IMR-90 (cell line): ENCODE measurements at regions not wholly inside any gene's neighbourhood (a gene's known extent, or its start where the extent isn't known, plus 50 kb on each side); places are given as distances from the start of the nearest gene placed in this dataset.

ENCODE experiments used
- ATAC-seq: fragments of 200-7000 bp; cut with Tn5 transposase; 2 replicates; pipeline ENCODE4 v1.9.1; 2020; ENCODE audit warnings: low read depth, mild to moderate bottlenecking, moderate library complexity
- BruUV-seq: library from RNA; stranded (reverse); fragments of 400-500 nt; replicated peaks from 2 replicates; lab custom pipeline; 2021; lab: Mats Ljungman, UMichigan
- CTCF ChIA-PET: fragments of 300-600 bp; formaldehyde crosslinking; extraction: SDS; loops from one replicate; lab custom pipeline; 2021; ENCODE audit warnings: antibody characterized with exemption; lab: Yijun Ruan, JAX
- POLR2A ChIA-PET: fragments of 300-600 bp; sonication (Branson Sonifier 250); formaldehyde crosslinking; loops from one replicate; lab custom pipeline; 2022; ENCODE audit warnings: antibody characterized with exemption; ENCODE audit not compliant: unreplicated experiment; lab: Charles Lee
- DNase-seq: peaks from one replicate; pipeline ENCODE4 v3.0.0; 2013
- H2AFZ ChIP-seq: replicated peaks from 2 replicates; pipeline ENCODE3; 2013; ENCODE audit warnings: low read length, mild to moderate bottlenecking; ENCODE audit not compliant: poor library complexity
- H2AK5ac ChIP-seq: 2 replicates; pipeline ENCODE4 v1.6.1; 2013; ENCODE audit warnings: low read depth, low read length, inconsistent platforms
- H2AK9ac ChIP-seq: replicated peaks from 2 replicates; pipeline ENCODE3; 2013; ENCODE audit warnings: mild to moderate bottlenecking, low read depth, low read length, moderate library complexity; ENCODE audit not compliant: poor library complexity
- H2BK120ac ChIP-seq: 2 replicates; pipeline ENCODE4 v1.6.1; 2013; ENCODE audit warnings: low read depth, low read length, inconsistent platforms
- H2BK15ac ChIP-seq: 3 replicates; pipeline ENCODE4 v1.6.1; 2013; ENCODE audit warnings: low read depth, low read length, inconsistent platforms
- H2BK20ac ChIP-seq: 2 replicates; pipeline ENCODE4 v1.6.1; 2013; ENCODE audit warnings: low read depth, mild to moderate bottlenecking, inconsistent platforms, low read length, moderate library complexity
- H2BK5ac ChIP-seq: 2 replicates; pipeline ENCODE4 v1.6.1; 2013; ENCODE audit warnings: mild to moderate bottlenecking, low read depth, low read length, inconsistent platforms; ENCODE audit not compliant: poor library complexity, severe bottlenecking
- H3K14ac ChIP-seq: replicated peaks from 2 replicates; pipeline ENCODE4 v1.6.1; 2013; ENCODE audit warnings: low read depth, low read length, inconsistent platforms
- H3K18ac ChIP-seq: 2 replicates; pipeline ENCODE4 v1.6.1; 2013; ENCODE audit warnings: low read depth, low read length, control low read depth
- H3K23ac ChIP-seq: 2 replicates; pipeline ENCODE4 v1.6.1; 2013; ENCODE audit warnings: low read depth, low read length, inconsistent platforms
- H3K27ac ChIP-seq: 2 replicates; pipeline ENCODE4 v1.5.1; 2013; ENCODE audit warnings: mild to moderate bottlenecking, control low read depth, low read length; ENCODE audit not compliant: insufficient read depth
- H3K27me3 ChIP-seq: 2 replicates; pipeline ENCODE4 v1.6.1; 2013; ENCODE audit warnings: low read length; ENCODE audit not compliant: control insufficient read depth, insufficient read depth
- H3K36me3 ChIP-seq: 2 replicates; pipeline ENCODE4 v1.6.1; 2013; ENCODE audit warnings: low read length, mixed read lengths; ENCODE audit not compliant: control insufficient read depth, insufficient read depth
- H3K4ac ChIP-seq: 2 replicates; pipeline ENCODE4 v1.6.1; 2013; ENCODE audit warnings: low read depth, low read length, inconsistent platforms
- H3K4me1 ChIP-seq: 2 replicates; pipeline ENCODE4 v1.6.1; 2013; ENCODE audit warnings: low read length, mixed read lengths; ENCODE audit not compliant: control insufficient read depth, insufficient read depth
- H3K4me2 ChIP-seq: 2 replicates; pipeline ENCODE4 v1.6.1; 2013; ENCODE audit warnings: low read depth, mild to moderate bottlenecking, control low read depth, low read length, moderate library complexity
- H3K4me3 ChIP-seq: 2 replicates; pipeline ENCODE4 v1.5.1; 2013; ENCODE audit warnings: low read depth, mild to moderate bottlenecking, control low read depth, low read length, moderate library complexity; ENCODE audit not compliant: insufficient read depth
- H3K56ac ChIP-seq: 2 replicates; pipeline ENCODE4 v1.6.1; 2013; ENCODE audit warnings: low read length, inconsistent platforms; ENCODE audit not compliant: insufficient read depth; ENCODE audit errors: extremely low read depth
- H3K79me1 ChIP-seq, 2 experiments: 2 replicates each; pipeline ENCODE4 v1.6.1; 2013; ENCODE audit warnings: low read length in 2 of 2, inconsistent platforms in 1 of 2, low read depth in 1 of 2
- H3K9ac ChIP-seq: 2 replicates; pipeline ENCODE4 v1.6.1; 2013; ENCODE audit warnings: low read depth, low read length, control low read depth
- H3K9me1 ChIP-seq: 2 replicates; pipeline ENCODE4 v1.6.1; 2013; ENCODE audit warnings: low read length, inconsistent platforms; ENCODE audit not compliant: insufficient read depth
- H3K9me3 ChIP-seq: 2 replicates; pipeline ENCODE4 v1.6.1; 2013; ENCODE audit warnings: low read length; ENCODE audit not compliant: control insufficient read depth, insufficient read depth
- H4K20me1 ChIP-seq: 2 replicates; pipeline ENCODE4 v1.6.1; 2013; ENCODE audit warnings: low read length, inconsistent platforms; ENCODE audit not compliant: insufficient read depth
- H4K5ac ChIP-seq: 2 replicates; pipeline ENCODE4 v1.6.1; 2013; ENCODE audit warnings: mild to moderate bottlenecking, low read depth, low read length, control low read depth
- H4K8ac ChIP-seq, 2 experiments: 2 replicates each; pipeline ENCODE4 v1.6.1; 2013; ENCODE audit warnings: low read depth in 2 of 2, low read length in 2 of 2, control low read depth in 1 of 2, inconsistent platforms in 1 of 2
- H4K91ac ChIP-seq: 2 replicates; pipeline ENCODE4 v1.6.1; 2013; ENCODE audit warnings: low read depth, low read length, inconsistent platforms; ENCODE audit not compliant: insufficient read depth
- CHD1 ChIP-seq: IDR thresholded peaks from 2 replicates; pipeline ENCODE4 v1.6.1; 2012; ENCODE audit warnings: low read depth, low read length, improper control_type of control experiment
- MAFK ChIP-seq: IDR thresholded peaks from 2 replicates; pipeline ENCODE4 v1.6.1; 2012; ENCODE audit warnings: low read depth, low read length, improper control_type of control experiment
- MAZ ChIP-seq: IDR thresholded peaks from 2 replicates; pipeline ENCODE4 v1.6.1; 2012; ENCODE audit warnings: low read depth, mild to moderate bottlenecking, low read length, improper control_type of control experiment, moderate library complexity, borderline replicate concordance
- WGBS, 2 experiments: methylation state at CpG; one replicate each; pipeline versions ENCODE4 v1.1.5 to v1.1.7; 2013; ENCODE audit warnings: missing lambda C conversion rate in 2 of 2; ENCODE audit not compliant: insufficient read length in 1 of 2; ENCODE audit errors: extremely low coverage in 2 of 2; 5-methylcytosine and 5-hydroxymethylcytosine counted together
- dilution Hi-C: fragments of 300-500 bp; cut with HindIII; formaldehyde crosslinking; loops from one replicate; pipeline ENCODE4 v1.14.3; 2018; ENCODE audit warnings: low sequenced_read_pairs; ENCODE audit not compliant: unreplicated experiment
- in situ Hi-C: fragments of 300-500 bp; cut with MboI; formaldehyde crosslinking; loops from 3 replicates; pipeline ENCODE4 v1.14.3; 2019; ENCODE audit warnings: low sequenced_read_pairs, inconsistent platforms, mixed read lengths
- intact Hi-C: fragments of 100-400 bp; cut with micrococcal nuclease; formaldehyde crosslinking; loops from 2 replicates; pipeline ENCODE4 v1.10.0; 2022

GRCh38 chr15:67957435-67958132 is 96.5 kb upstream of the PIAS1 start:
- Histone ChIP-seq H3K4ac (no peak overlapping the region), H2BK15ac (no peak overlapping the region), H3K23ac (no peak overlapping the region), H3K18ac (no peak overlapping the region), H4K5ac (no peak overlapping the region), H3K36me3 (no peaks in the 10 kb centered on the region), H2BK20ac (no peak overlapping the region), H3K4me3 (no peak overlapping the region), H4K91ac (no peak overlapping the region), H3K79me1 (no peaks in the 10 kb centered on the region), H3K27me3 (peaks cover 23% of the 10 kb centered on the region), H3K4me1 (no peaks in the 10 kb centered on the region), H2AK9ac (no peak overlapping the region), H3K27ac (no peak overlapping the region), H4K20me1 (no peaks in the 10 kb centered on the region), H3K4me2 (no peak overlapping the region), H3K14ac (no peak overlapping the region), H4K8ac (no peak overlapping the region), H3K9me1 (no peaks in the 10 kb centered on the region), H3K9me3 (no peaks in the 10 kb centered on the region), H2AK5ac (no peak overlapping the region), H2BK120ac (no peak overlapping the region), H2BK5ac (no peak overlapping the region), H2AFZ (no peak overlapping the region), H3K9ac (no peak overlapping the region), H3K56ac (no peak overlapping the region)
- TF ChIP-seq CHD1 (no peak), MAZ (no peak), MAFK (no peak)
- BruUV-seq = no TSS peak
- DNase-seq (no peak), ATAC-seq (no peak)
- dilution Hi-C loops = no loop called here
- in situ Hi-C loops = no loop called here
- intact Hi-C loops = no loop called here
- 43% methylated on average over 1 of the region's 2 CpGs; no CpG with 5 or more reads in 1 of the 2 experiments for WGBS, 2 experiments
- POLR2A ChIA-PET = no interaction called here
- CTCF ChIA-PET = no interaction called here
